Upper lobe of left lung (tissue), 4 donors: ENCODE measurements at regions not wholly inside any gene's neighbourhood (a gene's known extent, or its start where the extent isn't known, plus 50 kb on each side); places are given as distances from the start of the nearest gene placed in this dataset.

ENCODE experiments used
- CTCF ChIP-seq, 6 experiments: fragments of 450-650 bp in 4 of 6; fragments of 200-600 bp in 2 of 6; sonication (generic) in 2 of 6; IDR thresholded peaks; one replicate each; pipeline ENCODE4 v1.5.1; 2016 to 2019; ENCODE audit warnings: antibody characterized with exemption in 6 of 6
- EP300 ChIP-seq, 4 donors: sonication (generic); formaldehyde crosslinking; IDR thresholded peaks; one replicate each; pipeline ENCODE4 v1.5.1; 2017; ENCODE audit warnings: antibody characterized with exemption in 4 of 4, control low read depth in 2 of 4
- POLR2A ChIP-seq, 4 donors: fragments of 450-650 bp; IDR thresholded peaks; one replicate each; pipeline ENCODE4 v1.5.1; 2016 to 2017; ENCODE audit warnings: antibody characterized with exemption in 4 of 4, mild to moderate bottlenecking in 2 of 4
- POLR2AphosphoS5 ChIP-seq, 2 donors: sonication (generic); formaldehyde crosslinking; IDR thresholded peaks; one replicate each; pipeline ENCODE4 v1.5.1; 2017; ENCODE audit warnings: antibody characterized with exemption in 2 of 2

GRCh38 chr6:110554441-110554840 is 78.0 kb upstream of the SLC22A16 start:
- TF ChIP-seq CTCF (IDR thresholded peaks at IDR 0.05) (no peak), POLR2A (IDR thresholded peaks at IDR 0.05) (no peak), POLR2AphosphoS5 (IDR thresholded peaks at IDR 0.05) (no peak), EP300 (IDR thresholded peaks at IDR 0.05) (no peak)
